Neural progenitor cell (in vitro differentiated cells): ENCODE measurements at regions not wholly inside any gene's neighbourhood (a gene's known extent, or its start where the extent isn't known, plus 50 kb on each side); places are given as distances from the start of the nearest gene placed in this dataset.
"Not testable (repeated sequence)": the region's sequence is repeated elsewhere in the genome, so short reads cannot be mapped to it uniquely, and the experiment has no call there.

Source experiments
- DNase-seq: peaks from one replicate; pipeline ENCODE4 v3.0.0-alpha.2; 2016; ENCODE audit warnings: low spot score
- H2AFZ ChIP-seq: fragments of 200-600 bp; sonication (generic); replicated peaks from 2 replicates; pipeline ENCODE4 v1.6.1; 2016; ENCODE audit warnings: antibody characterized with exemption
- H3F3A ChIP-seq: fragments of 200-600 bp; sonication (generic); 2 replicates; pipeline ENCODE4 v1.6.1; 2016; ENCODE audit warnings: antibody characterized with exemption, low read depth
- H3K27ac ChIP-seq: fragments of 200-600 bp; sonication (generic); 2 replicates; pipeline ENCODE4 v1.5.1; 2016; ENCODE audit warnings: mild to moderate bottlenecking
- H3K27me3 ChIP-seq: fragments of 200-600 bp; sonication (generic); 2 replicates; pipeline ENCODE4 v1.6.1; 2016; ENCODE audit warnings: mild to moderate bottlenecking, moderate library complexity
- H3K36me3 ChIP-seq: fragments of 200-600 bp; sonication (generic); 2 replicates; pipeline ENCODE4 v1.5.1; 2016
- H3K4me1 ChIP-seq: fragments of 200-600 bp; sonication (generic); 2 replicates; pipeline ENCODE4 v1.6.1; 2016; ENCODE audit warnings: mixed run types
- H3K4me2 ChIP-seq: fragments of 200-600 bp; sonication (generic); 2 replicates; pipeline ENCODE4 v1.6.1; 2016
- H3K4me3 ChIP-seq: fragments of 200-600 bp; sonication (generic); 2 replicates; pipeline ENCODE4 v1.5.1; 2016
- H3K79me2 ChIP-seq: fragments of 200-600 bp; sonication (generic); 2 replicates; pipeline ENCODE4 v1.6.1; 2016; ENCODE audit warnings: low read depth
- H3K9ac ChIP-seq: fragments of 200-600 bp; sonication (generic); 2 replicates; pipeline ENCODE4 v1.6.1; 2016
- H3K9me3 ChIP-seq: fragments of 200-600 bp; sonication (generic); 2 replicates; pipeline ENCODE4 v1.5.1; 2016; ENCODE audit warnings: low read depth
- H4K20me1 ChIP-seq: fragments of 200-600 bp; sonication (generic); 2 replicates; pipeline ENCODE4 v1.6.1; 2016; ENCODE audit warnings: low read depth
- H3K27ac Mint-ChIP-seq: 3 replicates; pipeline ENCODE4 v1.8.0; 2021; ENCODE audit warnings: mixed read lengths
- H3K27me3 Mint-ChIP-seq: 2 replicates; pipeline ENCODE4 v1.8.0; 2022; ENCODE audit warnings: low read depth, mild to moderate bottlenecking, inconsistent platforms, moderate library complexity, mixed read lengths; ENCODE audit not compliant: insufficient read depth
- H3K36me3 Mint-ChIP-seq: 3 replicates; pipeline ENCODE4 v1.8.0; 2021; ENCODE audit warnings: mixed read lengths
- H3K4me1 Mint-ChIP-seq: 3 replicates; pipeline ENCODE4 v1.8.0; 2021; ENCODE audit warnings: mixed read lengths
- H3K4me3 Mint-ChIP-seq: 3 replicates; pipeline ENCODE4 v1.8.0; 2021; ENCODE audit warnings: mild to moderate bottlenecking, moderate library complexity, mixed read lengths
- H3K9me3 Mint-ChIP-seq: 3 replicates; pipeline ENCODE4 v1.8.0; 2020; ENCODE audit warnings: mixed read lengths
- EZH2 ChIP-seq: fragments of 200-600 bp; sonication (generic); IDR thresholded peaks from 2 replicates; pipeline ENCODE4 v1.6.1; 2017; ENCODE audit warnings: antibody characterized with exemption, mild to moderate bottlenecking, moderate library complexity
- EZH2phosphoT487 ChIP-seq: fragments of 200-600 bp; sonication (generic); IDR thresholded peaks from 2 replicates; pipeline ENCODE4 v1.6.1; 2017; ENCODE audit warnings: antibody characterized with exemption
- TF ChIP-seq, protein P1 (sequence below): fragments of 200-600 bp; sonication (generic); IDR thresholded peaks from 2 replicates; pipeline ENCODE4 v1.5.1; 2017; ENCODE audit warnings: antibody characterized with exemption, mild to moderate bottlenecking

DNA sequence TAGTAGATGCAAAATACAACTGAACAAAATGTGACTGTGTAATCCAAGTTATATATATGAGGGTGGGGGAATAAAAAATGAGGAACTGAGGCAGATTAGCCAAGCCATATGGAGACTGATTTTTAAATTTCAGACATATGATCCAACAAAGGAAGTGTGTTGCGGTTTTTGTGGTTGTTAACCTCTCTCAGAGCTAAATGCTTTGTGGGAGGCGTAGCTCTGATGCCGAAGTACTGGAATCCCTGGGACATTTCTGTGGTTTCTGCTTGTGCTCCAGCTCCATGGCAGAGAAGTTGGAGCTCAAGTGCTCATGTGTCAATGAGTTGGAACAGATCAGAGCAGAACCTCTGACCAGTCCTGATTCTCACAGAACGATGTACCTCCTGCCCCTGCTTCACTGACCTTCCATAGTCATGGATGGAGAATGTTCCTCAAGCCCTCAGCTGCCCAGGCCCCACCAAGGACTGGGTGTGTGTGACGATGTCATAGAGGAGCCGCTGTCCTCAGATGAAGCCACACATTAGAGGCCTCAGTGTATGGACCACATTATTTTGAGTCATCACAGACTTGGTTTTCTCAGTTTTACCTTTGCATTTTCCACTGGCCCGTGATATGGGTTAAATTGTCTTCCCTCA, 107.6 kb downstream of the SOX1 start:
- no peak overlapping the region for H3K4me3 Mint-ChIP-seq
- H3K27me3 Mint-ChIP-seq = peaks cover 10% of the 10 kb centered on the region
- H3K9me3 Mint-ChIP-seq = peaks cover 15% of the 10 kb centered on the region
- H3K4me1 Mint-ChIP-seq = peaks cover 28% of the 10 kb centered on the region
- H4K20me1 ChIP-seq = no peaks in the 10 kb centered on the region
- no peak overlapping the region for H3K4me2 ChIP-seq
- no peaks in the 10 kb centered on the region for H3K36me3 ChIP-seq
- peaks cover 6% of the 10 kb centered on the region for H3K9me3 ChIP-seq
- no peak overlapping the region for H3K27ac Mint-ChIP-seq
- H3K27me3 ChIP-seq = no peaks in the 10 kb centered on the region
- H3K9ac ChIP-seq = no peak overlapping the region
- H3K79me2 ChIP-seq = no peaks in the 10 kb centered on the region
- TF ChIP-seq, protein P1, sequence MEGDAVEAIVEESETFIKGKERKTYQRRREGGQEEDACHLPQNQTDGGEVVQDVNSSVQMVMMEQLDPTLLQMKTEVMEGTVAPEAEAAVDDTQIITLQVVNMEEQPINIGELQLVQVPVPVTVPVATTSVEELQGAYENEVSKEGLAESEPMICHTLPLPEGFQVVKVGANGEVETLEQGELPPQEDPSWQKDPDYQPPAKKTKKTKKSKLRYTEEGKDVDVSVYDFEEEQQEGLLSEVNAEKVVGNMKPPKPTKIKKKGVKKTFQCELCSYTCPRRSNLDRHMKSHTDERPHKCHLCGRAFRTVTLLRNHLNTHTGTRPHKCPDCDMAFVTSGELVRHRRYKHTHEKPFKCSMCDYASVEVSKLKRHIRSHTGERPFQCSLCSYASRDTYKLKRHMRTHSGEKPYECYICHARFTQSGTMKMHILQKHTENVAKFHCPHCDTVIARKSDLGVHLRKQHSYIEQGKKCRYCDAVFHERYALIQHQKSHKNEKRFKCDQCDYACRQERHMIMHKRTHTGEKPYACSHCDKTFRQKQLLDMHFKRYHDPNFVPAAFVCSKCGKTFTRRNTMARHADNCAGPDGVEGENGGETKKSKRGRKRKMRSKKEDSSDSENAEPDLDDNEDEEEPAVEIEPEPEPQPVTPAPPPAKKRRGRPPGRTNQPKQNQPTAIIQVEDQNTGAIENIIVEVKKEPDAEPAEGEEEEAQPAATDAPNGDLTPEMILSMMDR = no peak
- no peak for TF ChIP-seq EZH2phosphoT487
- no peak for TF ChIP-seq EZH2
- peaks cover 10% of the 10 kb centered on the region for H3K4me1 ChIP-seq
- H3F3A ChIP-seq = no peaks in the 10 kb centered on the region
- no peak overlapping the region for H3K27ac ChIP-seq
- H3K36me3 Mint-ChIP-seq = no peaks in the 10 kb centered on the region
- no peak for DNase-seq
- no peak overlapping the region for H2AFZ ChIP-seq
- no peak overlapping the region for H3K4me3 ChIP-seq

GRCh38 chr13:112175162-112176075, 108.5 kb downstream of the SOX1 start:
- Mint-ChIP-seq H3K27ac (peak overlapping the region; percentile 47), H3K4me3 (peak overlapping the region; percentile 17), H3K9me3 (peaks cover 15% of the 10 kb centered on the region), H3K36me3 (no peaks in the 10 kb centered on the region), H3K4me1 (peaks cover 26% of the 10 kb centered on the region), H3K27me3 (peaks cover 10% of the 10 kb centered on the region)
- peaks cover 10% of the 10 kb centered on the region for H3K4me1 ChIP-seq
- no peak overlapping the region for H3K9ac ChIP-seq
- H3K27me3 ChIP-seq = no peaks in the 10 kb centered on the region
- no peak overlapping the region for H3K4me2 ChIP-seq
- H2AFZ ChIP-seq = no peak overlapping the region
- TF ChIP-seq EZH2 (no peak), EZH2phosphoT487 (no peak)
- TF ChIP-seq, protein P1 = no peak
- H3K79me2 ChIP-seq = no peaks in the 10 kb centered on the region
- H3K36me3 ChIP-seq = no peaks in the 10 kb centered on the region
- H3K27ac ChIP-seq = no peak overlapping the region
- H3K4me3 ChIP-seq = no peak overlapping the region
- DNase-seq = no peak
- no peaks in the 10 kb centered on the region for H4K20me1 ChIP-seq
- H3K9me3 ChIP-seq = peaks cover 6% of the 10 kb centered on the region
- no peaks in the 10 kb centered on the region for H3F3A ChIP-seq

- H3K27me3 Mint-ChIP-seq = not testable (repeated sequence)
These were observed 109.5 kb downstream of the SOX1 start for GRCh38 chr13:112176141-112177119.

More at GRCh38 chr13:112176141-112177119, 109.5 kb downstream of the SOX1 start:
- not testable (repeated sequence) for H2AFZ ChIP-seq, H3K36me3 ChIP-seq, H3K27ac Mint-ChIP-seq, H3K27me3 ChIP-seq, H3K4me3 Mint-ChIP-seq, H3K79me2 ChIP-seq, H3K4me2 ChIP-seq, H3K4me3 ChIP-seq, H3K9me3 ChIP-seq, H3F3A ChIP-seq, H4K20me1 ChIP-seq, H3K36me3 Mint-ChIP-seq, DNase-seq, H3K9ac ChIP-seq, H3K27ac ChIP-seq
- Mint-ChIP-seq H3K9me3 (peaks cover 15% of the 10 kb centered on the region), H3K4me1 (peaks cover 32% of the 10 kb centered on the region)
- H3K4me1 ChIP-seq = peaks cover 10% of the 10 kb centered on the region
